NCI-H1694 treated with DMSO at 0.1 percent for 48 hours (cell line): ENCODE measurements at regions not wholly inside any gene's neighbourhood (a gene's known extent, or its start where the extent isn't known, plus 50 kb on each side); places are given as distances from the start of the nearest gene placed in this dataset.

Source experiments
- DNase-seq: peaks from one replicate; lab custom pipeline; 2025; lab: John Stamatoyannopoulos, UW

DNA sequence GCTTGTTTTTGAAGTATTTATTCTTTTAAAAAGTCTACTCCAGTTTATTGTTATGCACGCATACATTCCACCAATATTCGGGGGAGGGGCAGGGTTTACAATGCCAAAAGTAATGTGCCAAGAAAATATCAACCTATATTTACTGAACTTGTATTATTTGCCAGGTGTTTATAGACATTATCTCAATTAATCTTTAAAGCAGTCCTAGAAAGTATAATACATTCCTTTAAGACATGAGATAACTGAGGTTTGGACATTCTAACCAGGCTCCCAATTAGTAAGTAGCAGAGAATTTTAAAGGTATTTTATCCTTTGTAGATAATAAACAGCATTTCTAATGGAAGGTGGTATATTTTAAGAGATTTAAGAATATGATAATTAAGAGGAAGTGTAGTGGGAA, 124.5 kb upstream of the LRIG3 start:
- no peak for DNase-seq

DNA sequence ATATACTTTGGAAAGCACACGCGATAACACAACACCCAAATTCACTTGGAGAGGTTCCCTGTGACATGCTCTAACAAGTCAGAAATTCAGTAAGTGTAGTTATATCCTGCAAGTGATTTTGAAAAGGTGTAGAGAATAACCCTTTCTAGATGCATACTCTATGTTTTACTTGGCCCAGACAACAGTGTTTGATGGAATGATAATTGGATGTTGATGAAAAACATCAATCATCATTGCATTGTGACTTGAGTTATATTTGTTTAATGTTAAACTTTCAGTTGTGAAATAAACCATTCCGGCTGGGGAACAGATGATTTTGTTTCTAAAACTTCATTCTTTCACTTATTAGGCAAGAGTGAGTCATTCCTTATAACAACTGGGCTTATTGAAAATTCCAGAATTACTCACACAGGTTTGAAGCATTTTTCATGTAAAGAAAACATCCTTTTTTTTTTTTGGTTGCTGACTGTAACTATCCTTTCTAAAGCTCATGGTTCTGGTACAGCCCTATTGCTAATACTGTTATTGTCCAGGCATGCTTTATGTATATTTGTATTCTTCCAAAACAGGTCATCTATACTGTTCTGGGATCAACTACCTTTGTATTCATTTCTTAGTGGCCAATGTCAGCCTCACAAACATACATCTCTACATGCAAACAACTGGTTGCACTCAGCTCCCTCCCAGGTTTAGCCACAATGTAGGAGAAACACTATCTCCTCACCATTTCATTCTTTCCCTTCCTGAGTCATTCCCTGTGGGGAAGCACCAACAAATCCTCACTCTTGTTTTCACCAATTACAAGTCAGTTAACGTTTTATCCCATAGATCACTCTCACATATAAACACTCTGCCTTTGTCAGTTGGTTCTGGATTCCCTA, 121.2 kb upstream of the LRIG3 start:
- DNase-seq, result no peak

DNA sequence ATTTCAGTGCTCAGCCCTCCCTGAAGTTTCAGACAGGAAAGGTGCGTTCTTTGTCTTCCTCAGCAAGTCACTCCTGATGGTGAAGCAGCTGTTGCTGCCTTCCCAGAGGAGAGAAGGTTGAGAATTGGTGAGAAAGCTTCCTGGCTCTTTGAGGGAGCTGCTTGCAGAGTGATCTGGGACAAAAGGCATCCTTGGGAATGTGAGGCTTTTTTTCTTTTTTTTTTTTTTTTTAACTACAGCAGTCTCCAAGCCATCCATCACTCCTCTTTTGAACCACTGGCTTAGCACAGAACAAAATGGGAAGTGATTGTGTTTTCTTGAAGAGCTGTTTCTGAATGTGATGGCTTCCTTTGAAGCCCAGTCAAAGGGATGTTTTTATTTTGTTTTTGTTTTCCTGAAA, 120.4 kb upstream of the LRIG3 start:
- DNase-seq, result no peak

DNA sequence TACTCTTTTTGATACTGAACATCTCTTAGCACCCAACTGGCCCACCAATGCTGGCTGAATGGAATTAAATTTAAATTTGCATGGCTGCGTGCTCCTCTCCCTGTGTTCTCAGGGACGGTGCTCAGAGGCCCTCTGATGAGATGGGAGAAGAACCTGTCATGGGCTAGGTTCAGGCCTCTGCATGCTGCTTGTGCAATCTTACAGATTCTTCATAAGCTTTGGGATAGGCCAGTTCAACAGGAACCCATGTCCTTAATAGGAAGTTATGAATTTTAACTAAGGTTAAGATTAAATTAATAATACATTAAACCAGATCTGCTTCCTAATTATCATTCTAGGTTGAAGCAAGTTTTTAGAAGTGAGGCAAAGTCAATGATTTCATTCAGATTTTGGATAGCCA, 119.7 kb upstream of the LRIG3 start:
- DNase-seq, result no peak

DNA sequence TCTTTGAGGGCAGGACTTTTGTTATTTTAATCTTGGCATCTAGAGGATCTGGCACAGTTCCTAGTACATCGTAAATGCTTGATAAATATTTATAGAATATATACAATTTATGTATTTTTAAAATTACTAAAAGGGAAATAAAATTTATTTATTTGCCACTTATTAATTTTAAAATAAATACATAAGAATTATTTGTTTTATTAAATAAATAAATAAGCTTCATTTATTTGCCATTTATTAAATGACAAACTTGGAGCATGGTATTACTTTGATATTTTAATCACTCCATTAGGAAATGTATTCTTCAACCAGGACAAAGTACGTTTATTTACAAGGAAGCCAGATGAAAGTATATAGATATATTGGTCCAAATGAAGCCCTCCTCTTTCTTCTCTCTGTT, 118.7 kb upstream of the LRIG3 start:
- no peak for DNase-seq

DNA sequence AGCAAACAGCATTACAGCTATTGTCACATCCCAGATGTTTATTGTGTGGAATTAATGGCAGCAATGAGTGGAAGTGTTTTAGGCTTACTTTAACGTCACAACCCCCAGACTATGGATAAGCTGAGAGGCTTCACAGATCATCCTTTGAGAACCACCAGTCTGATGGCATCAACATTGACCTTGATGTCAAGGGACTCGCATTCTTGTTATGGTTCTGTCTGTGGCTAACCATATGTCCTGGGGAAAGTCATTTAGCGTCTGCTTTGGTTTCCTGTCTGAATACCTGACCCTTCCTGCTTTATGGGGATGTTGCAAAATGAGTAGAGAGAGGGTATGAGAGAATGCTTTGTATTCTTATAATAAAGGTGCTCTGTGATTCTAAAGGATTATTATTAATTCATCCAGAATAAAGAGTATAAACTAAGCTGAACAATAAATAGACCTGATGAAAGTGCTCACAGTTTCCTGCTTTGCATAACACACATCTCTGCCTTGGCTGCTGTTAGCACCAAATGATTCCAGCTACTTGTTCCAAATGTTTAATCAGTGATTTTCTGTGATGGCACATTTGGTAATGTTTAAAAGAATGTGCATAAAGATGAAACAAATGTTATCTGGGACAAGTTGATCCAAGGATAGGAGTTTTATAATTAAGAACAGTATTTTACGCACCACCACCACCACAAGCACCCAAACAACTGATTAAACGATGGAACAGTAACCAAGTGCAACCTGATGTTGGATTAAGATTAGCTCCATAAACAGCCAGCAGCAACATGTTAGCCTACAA, 116.9 kb upstream of the LRIG3 start:
- no peak for DNase-seq

DNA sequence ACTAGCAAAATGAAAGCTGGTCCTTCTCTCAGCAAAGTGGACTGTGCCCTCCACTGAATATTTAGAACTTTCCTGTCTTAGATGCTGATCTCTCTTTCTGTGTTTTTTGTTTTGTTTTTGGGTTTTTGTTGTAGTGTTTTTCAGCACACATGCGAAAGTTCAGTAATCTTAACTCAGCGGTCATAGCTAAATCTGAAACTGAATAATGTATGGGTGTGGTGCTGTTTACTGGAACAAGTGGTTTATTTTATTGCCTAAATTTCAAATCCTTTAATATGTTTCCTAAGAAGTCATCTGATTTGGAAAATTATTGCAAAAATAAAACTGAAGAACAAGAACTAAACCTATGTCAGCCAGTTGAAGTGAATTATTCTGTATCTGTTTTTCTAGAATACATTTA, 116.0 kb upstream of the LRIG3 start:
- DNase-seq, result no peak

DNA sequence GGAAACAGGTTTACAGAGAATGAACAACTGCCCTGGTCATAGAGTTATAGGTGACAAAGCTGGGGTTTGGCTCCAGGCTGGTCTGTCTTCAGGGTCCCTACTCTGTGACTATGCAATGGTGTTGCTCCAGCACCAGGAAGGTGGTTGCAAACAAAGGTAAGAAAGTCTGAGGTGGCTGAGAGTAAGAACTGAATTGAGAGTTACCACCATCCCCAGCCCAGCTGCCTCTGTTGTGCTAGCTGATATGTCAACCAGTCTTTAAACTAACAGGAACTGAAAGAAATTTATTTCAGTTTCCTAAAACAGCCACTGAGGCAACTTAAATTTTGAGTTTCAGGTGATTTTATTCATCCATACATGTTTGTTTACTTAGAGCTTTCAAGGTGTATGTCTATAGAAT, 111.0 kb upstream of the LRIG3 start:
- DNase-seq, result no peak

DNA sequence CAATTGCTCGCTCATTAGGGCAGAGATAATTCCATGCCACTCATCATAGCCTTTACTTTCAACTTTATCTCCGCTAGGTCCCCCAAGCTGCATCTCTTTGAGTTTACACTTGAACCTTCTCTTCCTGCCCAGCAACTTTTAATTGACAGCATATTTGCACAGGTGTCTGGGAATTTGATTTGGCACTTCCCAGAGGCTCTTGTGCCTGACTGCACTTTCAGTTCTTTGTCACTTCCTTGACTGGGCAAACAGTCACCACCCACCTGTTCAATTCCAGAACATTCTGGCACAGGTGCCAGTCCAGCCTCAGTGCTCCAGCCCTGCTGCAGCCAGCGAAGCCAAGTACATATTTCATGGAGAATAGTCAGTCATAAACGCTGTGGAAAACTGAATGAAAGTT, 110.1 kb upstream of the LRIG3 start:
- no peak for DNase-seq

DNA sequence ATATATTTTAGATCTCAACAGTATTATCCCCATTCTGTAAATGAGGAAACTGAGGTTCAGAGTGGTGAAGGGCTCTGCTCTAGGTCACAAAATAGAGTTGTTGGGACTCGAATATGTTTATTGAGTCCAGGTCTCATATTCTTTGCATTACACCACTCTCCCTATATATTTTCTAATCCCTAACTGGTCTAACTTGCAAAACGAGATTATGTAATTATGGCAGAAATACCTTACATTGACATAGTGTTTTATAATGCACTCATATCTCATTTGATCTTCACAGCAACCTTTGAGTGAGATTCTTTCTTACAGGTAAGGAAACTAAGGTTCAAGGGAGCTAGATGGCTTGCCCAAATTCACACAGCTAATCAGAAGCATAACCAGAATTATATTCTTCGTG, 106.9 kb upstream of the LRIG3 start:
- DNase-seq, result no peak

DNA sequence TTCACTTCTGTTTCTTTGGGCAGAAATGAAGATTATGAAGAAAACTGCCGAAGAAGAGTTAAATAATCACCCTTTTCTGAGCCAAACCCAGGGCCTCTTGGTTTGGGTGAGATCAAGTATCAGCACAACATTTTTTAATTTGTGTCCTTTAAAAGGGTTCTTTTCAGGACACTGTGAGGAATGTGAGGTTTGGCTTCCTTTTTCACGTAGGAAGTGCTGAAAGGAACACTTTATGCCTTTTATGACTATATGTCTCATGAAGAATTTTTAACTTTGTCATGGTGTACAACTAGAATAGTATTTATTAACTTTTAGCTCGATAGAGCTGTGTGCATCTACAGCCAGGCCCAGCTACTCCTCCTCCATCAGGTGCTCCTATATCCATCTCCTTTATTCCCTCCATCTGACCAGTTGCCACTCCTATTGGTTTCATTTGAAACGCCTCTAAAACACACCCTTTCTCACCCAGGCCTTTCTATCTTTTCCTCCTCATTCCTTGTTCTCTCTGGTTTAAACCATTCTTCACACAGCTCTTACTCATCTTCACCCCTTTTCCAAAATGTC, 103.6 kb upstream of the LRIG3 start:
- no peak for DNase-seq

DNA sequence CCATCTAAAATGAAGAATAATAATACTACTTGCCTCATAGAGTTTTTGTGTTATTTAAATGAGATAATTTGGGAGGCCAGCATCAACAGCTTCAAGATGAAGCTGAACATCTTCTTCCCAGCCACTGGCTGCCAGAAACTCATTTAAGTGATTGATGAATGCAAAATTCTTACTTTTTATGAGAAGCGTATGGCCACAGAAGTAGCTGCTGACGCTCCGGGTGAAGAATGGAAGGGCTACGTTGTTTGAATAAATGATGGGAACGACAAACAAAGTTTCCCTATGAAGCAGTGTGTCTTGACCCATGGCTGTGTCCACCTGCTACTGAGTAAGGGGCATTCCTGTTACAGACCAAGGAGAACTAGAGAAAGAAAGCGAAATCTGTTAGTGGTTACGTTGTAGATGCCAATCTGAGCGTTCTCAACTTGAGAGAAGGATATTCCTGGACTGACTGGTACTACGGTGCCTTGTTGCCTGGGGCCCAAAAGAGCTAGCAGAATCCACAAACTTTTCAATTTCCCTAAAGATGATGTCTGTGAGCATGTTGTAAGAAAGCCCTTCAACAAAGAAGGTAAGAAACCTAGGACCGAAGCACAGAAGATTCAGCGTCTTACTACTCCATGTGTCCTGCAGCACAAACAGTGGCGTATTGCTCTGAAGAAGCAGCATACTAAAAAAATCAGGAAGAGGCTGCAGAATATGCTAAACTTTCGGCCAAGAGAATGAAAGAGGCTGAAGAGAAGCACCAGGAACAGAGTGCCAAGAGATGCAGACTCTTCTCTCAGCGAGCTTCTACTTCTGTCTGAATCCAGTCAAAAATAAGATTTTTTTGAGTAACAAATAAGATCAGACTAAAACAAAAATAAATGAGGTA, 100.0 kb upstream of the LRIG3 start:
- no peak for DNase-seq

DNA sequence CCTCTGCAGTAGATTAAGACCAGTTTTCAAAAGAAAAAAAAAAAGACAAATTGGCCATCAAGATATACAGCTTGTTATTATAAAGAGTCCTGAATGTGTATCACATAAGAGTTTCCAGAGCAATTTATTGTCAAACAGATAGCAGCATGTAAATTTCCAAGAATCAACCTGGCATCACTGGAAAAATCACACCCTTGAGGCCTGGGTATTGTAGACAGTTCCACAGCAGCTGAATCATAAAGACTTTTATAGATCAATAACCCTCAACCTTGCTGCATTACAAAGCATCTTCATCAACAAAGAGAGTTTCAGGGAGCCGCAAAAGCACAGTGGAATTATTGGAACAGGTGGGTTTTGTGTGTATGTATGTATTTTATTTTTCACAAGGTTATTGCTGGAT, 94.6 kb upstream of the LRIG3 start:
- DNase-seq, result no peak

DNA sequence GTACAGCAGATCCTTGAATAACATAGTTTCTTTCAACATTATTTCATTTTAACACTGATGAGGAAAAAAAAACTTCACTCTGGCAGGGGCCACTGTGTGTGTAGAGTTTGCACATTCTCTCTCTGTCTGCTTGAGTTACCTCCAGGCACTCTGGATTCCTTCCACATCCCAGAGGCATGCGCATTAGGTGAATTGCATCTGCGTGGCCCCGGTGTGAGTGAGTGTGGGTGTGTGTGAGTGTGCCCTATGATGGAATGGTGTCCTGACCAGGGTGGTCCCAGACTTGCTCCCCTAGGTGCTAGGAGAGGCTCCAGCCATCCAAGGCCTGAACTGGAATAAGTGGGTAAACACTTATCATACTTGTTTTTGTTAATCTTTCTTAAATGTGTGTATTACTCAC, 90.6 kb upstream of the LRIG3 start:
- no peak for DNase-seq

DNA sequence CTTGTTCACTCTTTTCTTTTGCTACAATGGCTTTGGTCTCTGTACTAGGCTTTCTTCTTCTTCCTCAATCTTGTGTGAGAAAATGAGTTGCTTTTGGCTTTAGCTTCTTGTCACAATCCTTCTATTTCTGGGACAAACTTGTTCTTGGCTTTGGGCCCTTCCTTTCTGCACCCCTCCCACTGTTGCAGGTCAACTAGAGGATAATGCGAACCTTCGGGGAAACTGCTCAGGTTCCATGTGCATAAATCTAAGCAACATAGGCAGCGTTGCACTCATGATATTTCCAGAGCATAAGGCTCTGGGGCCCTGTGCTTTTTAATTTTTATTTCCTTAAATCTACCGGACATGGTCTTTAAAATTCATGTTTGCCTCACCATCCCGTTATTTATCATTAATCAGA, 89.8 kb upstream of the LRIG3 start:
- DNase-seq, result no peak

DNA sequence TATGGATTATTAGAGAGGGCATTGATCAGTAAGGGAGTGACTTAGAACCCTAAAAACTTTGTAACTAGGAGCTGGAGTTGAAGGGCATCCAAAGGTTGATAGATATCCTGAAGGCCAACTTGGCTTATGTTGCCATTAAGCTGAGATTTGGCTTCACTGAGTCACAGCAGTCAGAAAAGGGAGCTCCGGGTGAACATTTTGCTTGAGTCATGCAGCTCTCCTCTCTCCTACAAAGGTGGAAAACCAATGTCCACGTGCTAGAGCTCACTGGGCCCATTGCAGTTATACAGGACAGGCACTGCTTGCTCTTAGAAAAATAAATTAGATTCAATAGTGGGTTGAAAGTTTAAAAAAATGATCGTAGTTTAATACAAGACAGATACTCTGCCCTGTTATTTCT, 87.3 kb upstream of the LRIG3 start:
- no peak for DNase-seq

DNA sequence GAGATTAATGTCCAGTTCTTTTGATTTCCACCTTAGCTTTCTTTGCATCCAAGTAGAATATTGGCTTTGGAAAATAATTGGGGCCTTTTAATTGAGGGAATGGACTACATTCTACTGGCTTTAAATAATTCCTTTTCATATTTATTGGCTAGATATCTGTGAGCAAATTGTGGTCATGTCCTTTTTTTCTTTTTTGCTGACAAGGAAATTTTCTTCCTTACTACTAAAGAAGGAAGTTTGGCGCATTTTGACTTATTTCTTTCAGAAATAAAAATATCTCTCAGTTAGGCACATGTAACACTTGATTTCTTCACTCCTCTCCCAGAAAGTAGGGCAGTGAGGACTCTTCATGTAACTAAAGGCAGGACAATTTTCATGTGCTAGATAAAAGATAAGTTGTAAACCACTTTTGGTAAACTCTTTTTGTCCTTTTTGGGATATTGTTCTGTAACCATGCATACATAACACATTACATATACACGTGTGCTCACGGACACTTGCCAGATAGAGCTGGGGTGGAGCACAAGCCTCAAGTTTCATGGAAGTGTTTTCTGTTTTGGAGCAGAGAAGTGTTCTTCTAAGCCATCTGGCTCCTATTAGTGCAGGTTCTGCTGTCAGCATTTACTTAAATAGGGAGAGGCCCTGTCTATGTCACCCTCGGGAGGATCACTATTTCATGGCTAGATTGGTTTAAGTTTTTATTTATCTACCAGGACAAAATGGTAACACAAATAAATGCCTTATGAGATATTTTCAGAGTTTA, 85.1 kb upstream of the LRIG3 start:
- no peak for DNase-seq

DNA sequence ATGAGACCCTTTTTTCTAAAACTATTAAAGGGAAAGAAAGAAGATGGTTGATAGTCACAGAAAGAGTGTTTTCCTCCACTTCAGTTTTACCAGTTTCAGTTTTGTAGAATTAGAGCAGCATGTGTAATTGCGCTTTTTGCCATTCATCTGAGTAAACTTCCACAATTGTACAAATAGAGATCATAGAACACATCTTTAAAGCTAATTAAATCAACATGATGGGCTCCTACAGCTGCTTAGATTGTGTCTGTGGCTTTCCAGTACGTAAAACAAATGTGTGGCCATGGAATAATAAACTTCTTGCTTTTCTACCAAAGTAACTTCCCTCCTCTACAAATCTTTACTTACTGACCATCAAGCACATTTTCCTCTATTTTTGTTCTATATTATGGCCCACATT, 84.2 kb upstream of the LRIG3 start:
- no peak for DNase-seq

DNA sequence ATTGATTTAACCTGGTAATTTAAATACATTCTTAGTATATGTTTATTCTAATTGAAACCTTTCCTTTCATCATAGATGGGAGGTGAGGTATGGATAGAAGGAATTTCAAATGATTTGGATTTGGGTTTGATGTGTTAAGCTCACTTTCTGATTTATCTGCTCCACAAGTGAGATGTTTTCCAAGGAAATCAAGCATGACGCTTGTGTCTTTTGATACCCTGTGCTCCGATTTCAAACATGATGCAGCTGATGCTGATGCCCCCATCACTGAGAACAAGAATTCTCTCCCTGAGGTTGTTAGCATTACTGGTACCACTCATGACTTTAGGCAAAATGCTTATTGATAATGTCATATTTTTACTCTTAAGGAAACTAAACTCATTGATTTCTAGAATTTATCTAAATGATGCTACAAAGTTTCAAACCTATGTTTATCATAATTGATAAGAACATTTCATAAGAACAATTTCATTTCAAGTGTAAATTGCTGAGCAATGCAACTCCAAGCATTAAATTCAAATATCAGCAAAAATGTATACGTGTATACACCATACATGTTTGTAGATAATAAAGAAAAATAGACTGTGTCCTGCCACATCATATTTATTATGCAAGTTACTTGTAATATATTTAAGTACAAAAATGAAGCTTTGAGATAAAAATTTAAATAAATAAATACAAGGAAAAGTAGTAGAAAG, 75.5 kb upstream of the LRIG3 start:
- DNase-seq, result no peak

DNA sequence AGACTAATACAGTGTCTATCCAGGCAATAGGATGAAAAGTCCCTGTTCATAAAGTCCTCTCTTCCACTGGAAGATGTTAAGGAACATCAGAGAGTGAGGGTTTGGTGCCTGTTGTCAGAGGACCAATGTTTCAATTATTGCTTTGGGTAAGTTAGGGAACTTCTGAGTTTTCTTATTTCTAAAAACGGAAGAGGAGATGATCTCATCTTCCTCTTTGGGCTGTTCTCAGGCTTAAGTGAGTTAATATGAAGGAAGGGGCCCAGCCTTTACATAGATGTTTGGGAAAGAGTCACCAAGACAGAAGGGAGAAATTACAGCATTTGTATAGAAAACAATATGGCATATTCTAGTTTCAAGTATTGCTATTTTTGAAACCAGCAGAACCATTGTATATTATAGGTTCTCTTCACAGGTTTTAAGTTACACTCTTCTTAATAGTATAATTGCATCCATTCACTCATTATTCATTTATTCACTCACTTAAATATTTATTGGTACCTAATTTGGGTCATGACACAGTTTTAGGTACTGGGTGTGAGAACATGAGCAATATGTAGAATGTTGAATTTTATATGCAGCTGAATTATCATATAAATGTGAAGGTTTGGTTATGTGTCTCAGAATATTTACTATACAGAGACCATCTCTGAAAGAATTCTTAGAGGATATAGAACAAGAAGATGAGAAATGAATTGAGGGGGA, 68.5 kb upstream of the LRIG3 start:
- no peak for DNase-seq
